GM12878 (cell line): ENCODE measurements at regions not wholly inside any gene's neighbourhood (a gene's known extent, or its start where the extent isn't known, plus 50 kb on each side); places are given as distances from the start of the nearest gene placed in this dataset.
A peak's percentile ranks its signal among the peaks of the same experiment; 100 is the strongest.

ENCODE experiments used
- ATAC-seq: fragments of 200-7000 bp; cut with Tn5 transposase; 3 replicates; pipeline ENCODE4 v1.9.1; 2020; ENCODE audit warnings: mild to moderate bottlenecking, moderate library complexity
- BruUV-seq: library from RNA; stranded (reverse); fragments of 400-500 nt; replicated peaks from 2 replicates; lab custom pipeline; 2021; lab: Mats Ljungman, UMichigan
- CTCF ChIA-PET: fragments of 300-600 bp; sonication (Branson Sonifier 250); formaldehyde crosslinking; extraction: SDS; loops from one replicate; lab custom pipeline; 2021; ENCODE audit warnings: inconsistent platforms; lab: Yijun Ruan, JAX
- POLR2A ChIA-PET: fragments of 350-600 bp; formaldehyde crosslinking; extraction: SDS; loops from one replicate; lab custom pipeline; 2021; ENCODE audit warnings: inconsistent platforms; lab: Charles Lee
- RAD21 ChIA-PET: fragments of 300-600 bp; sonication (Branson Sonifier 250); formaldehyde crosslinking; loops from one replicate; lab custom pipeline; 2023; ENCODE audit warnings: antibody characterized with exemption; ENCODE audit not compliant: unreplicated experiment; lab: Charles Lee
- SMC1A ChIA-PET: fragments of 300-600 bp; sonication (Branson Sonifier 250); formaldehyde crosslinking; loops from one replicate; lab custom pipeline; 2023; ENCODE audit not compliant: unreplicated experiment, uncharacterized antibody; lab: Charles Lee
- DNase-seq: peaks from one replicate; pipeline ENCODE4 v3.0.0-alpha.2; 2011; ENCODE audit warnings: low read depth, low spot score
- FAIRE-seq: peaks from 3 replicates; lab custom pipeline; 2011; peaks lifted over from hg19 to GRCh38; lab: Jason Lieb, UNC
- H2AFZ ChIP-seq: 2 replicates; pipeline ENCODE4 v1.6.0; 2011; ENCODE audit warnings: low read depth, low read length, control low read depth; ENCODE audit not compliant: control insufficient read depth
- H3K27ac ChIP-seq: 2 replicates; pipeline ENCODE4 v1.5.1; 2011; ENCODE audit warnings: control low read depth; ENCODE audit not compliant: control insufficient read depth, insufficient read depth
- H3K27me3 ChIP-seq, 2 experiments: replicated peaks in 1 of 2; 2 replicates each; pipeline versions ENCODE4 v1.6.0 to v1.6.1; 2011; ENCODE audit warnings: low read length in 1 of 2; ENCODE audit not compliant: control insufficient read depth in 2 of 2, insufficient read depth in 2 of 2
- H3K36me3 ChIP-seq, 2 experiments: 2 replicates each; pipeline ENCODE4 v1.5.1; 2011; ENCODE audit warnings: low read length in 1 of 2; ENCODE audit not compliant: control insufficient read depth in 2 of 2, insufficient read depth in 2 of 2
- H3K4me1 ChIP-seq: 2 replicates; pipeline ENCODE4 v1.6.1; 2011; ENCODE audit warnings: mild to moderate bottlenecking, low read length, moderate library complexity, mixed read lengths; ENCODE audit not compliant: control insufficient read depth, insufficient read depth
- H3K4me2 ChIP-seq: 2 replicates; pipeline ENCODE4 v1.6.0; 2011; ENCODE audit warnings: control low read depth; ENCODE audit not compliant: control insufficient read depth, insufficient read depth
- H3K4me3 ChIP-seq: fragments of 200-600 bp; sonication (generic); 2 replicates; pipeline ENCODE4 v1.5.1; 2016
- H3K79me2 ChIP-seq: 2 replicates; pipeline ENCODE4 v1.6.0; 2011; ENCODE audit warnings: low read length; ENCODE audit not compliant: control insufficient read depth, insufficient read depth
- H3K9ac ChIP-seq: 2 replicates; pipeline ENCODE4 v1.8.0; 2011; ENCODE audit warnings: low read length, control low read depth, mixed read lengths; ENCODE audit not compliant: control insufficient read depth, insufficient read depth
- H3K9me3 ChIP-seq: replicated peaks from 3 replicates; pipeline ENCODE4 v1.5.1; 2011; ENCODE audit warnings: mild to moderate bottlenecking, low read length; ENCODE audit not compliant: control insufficient read depth, insufficient read depth
- H4K20me1 ChIP-seq: 2 replicates; pipeline ENCODE4 v1.6.0; 2011; ENCODE audit not compliant: control insufficient read depth, insufficient read depth
- CREB1 ChIP-seq: IDR thresholded peaks from 2 replicates; pipeline ENCODE4 v1.6.1; 2012; ENCODE audit warnings: low read depth, mild to moderate bottlenecking, inconsistent platforms
- CREM ChIP-seq: IDR thresholded peaks from 2 replicates; pipeline ENCODE4 v1.6.1; 2014; ENCODE audit warnings: antibody characterized with exemption, low read depth
- DPF2 ChIP-seq: fragments of 450-650 bp; IDR thresholded peaks from 2 replicates; pipeline ENCODE4 v1.6.1; 2017; ENCODE audit warnings: mild to moderate bottlenecking
- FOS ChIP-seq: IDR thresholded peaks from 3 replicates; pipeline ENCODE4 v1.6.1; 2011; ENCODE audit warnings: borderline replicate concordance; ENCODE audit not compliant: insufficient read length; ENCODE audit errors: extremely low read depth
- GATAD2B ChIP-seq: fragments of 450-650 bp; conservative IDR thresholded peaks from 2 replicates; pipeline ENCODE4 v1.6.1; 2017; ENCODE audit warnings: low read depth, mild to moderate bottlenecking, moderate library complexity
- HDGF ChIP-seq: fragments of 450-650 bp; IDR thresholded peaks from 2 replicates; pipeline ENCODE4 v1.6.1; 2016; ENCODE audit warnings: antibody characterized with exemption
- RUNX3 ChIP-seq: IDR thresholded peaks from 2 replicates; pipeline ENCODE4 v1.6.1; 2012; ENCODE audit warnings: low read length, inconsistent platforms
- SMAD1 ChIP-seq: fragments of 450-650 bp; IDR thresholded peaks from 2 replicates; pipeline ENCODE4 v1.6.1; 2018; ENCODE audit warnings: mild to moderate bottlenecking, low read depth; ENCODE audit not compliant: partially characterized antibody
- STAT1 ChIP-seq: fragments of 450-650 bp; conservative IDR thresholded peaks from 2 replicates; pipeline ENCODE4 v1.6.1; 2014; ENCODE audit warnings: antibody characterized with exemption, mild to moderate bottlenecking
- SUZ12 ChIP-seq: fragments of 200-600 bp; sonication (generic); IDR thresholded peaks from one replicate; pipeline ENCODE4 v1.6.1; 2018; ENCODE audit warnings: antibody characterized with exemption, mild to moderate bottlenecking; ENCODE audit not compliant: unreplicated experiment
- TARDBP ChIP-seq: IDR thresholded peaks from 2 replicates; pipeline ENCODE4 v1.6.1; 2016; ENCODE audit warnings: borderline replicate concordance
- WGBS: methylation state at CpG from one replicate; pipeline ENCODE4 v1.1.6; 2016; ENCODE audit warnings: low lambda C conversion rate; ENCODE audit not compliant: insufficient replicate concordance, insufficient coverage; ENCODE audit errors: missing lambda C conversion rate; 5-methylcytosine and 5-hydroxymethylcytosine counted together
- in situ Hi-C: fragments of 300-500 bp; cut with MboI; formaldehyde crosslinking; loops from 9 replicates; pipeline ENCODE4 v1.14.3; 2018; ENCODE audit warnings: mixed read lengths
- intact Hi-C: fragments of 100-400 bp; cut with micrococcal nuclease; formaldehyde crosslinking; loops from one replicate; pipeline ENCODE4 v1.14.2; 2022; ENCODE audit not compliant: unreplicated experiment
- TF ChIP-seq, protein P1 (sequence below): IDR thresholded peaks from 2 replicates; pipeline ENCODE4 v1.6.1; 2012; ENCODE audit warnings: low read length, inconsistent platforms
- TF ChIP-seq, protein P2 (sequence below): IDR thresholded peaks from 2 replicates; pipeline ENCODE4 v1.6.1; 2012; ENCODE audit warnings: low read depth, low read length, improper control_type of control experiment
- TF ChIP-seq, protein P3 (sequence below): fragments of 450-650 bp; IDR thresholded peaks from 2 replicates; pipeline ENCODE4 v1.6.1; 2017; ENCODE audit warnings: mild to moderate bottlenecking
- TF ChIP-seq, protein P4 (sequence below): fragments of 450-650 bp; IDR thresholded peaks from 2 replicates; pipeline ENCODE4 v1.6.1; 2016; ENCODE audit warnings: mild to moderate bottlenecking
- TF ChIP-seq, protein P5 (sequence below): fragments of 450-650 bp; formaldehyde crosslinking; IDR thresholded peaks from 2 replicates; pipeline ENCODE4 v1.5.0; 2022; ENCODE audit warnings: mild to moderate bottlenecking, missing genetic modification characterization

DNA sequence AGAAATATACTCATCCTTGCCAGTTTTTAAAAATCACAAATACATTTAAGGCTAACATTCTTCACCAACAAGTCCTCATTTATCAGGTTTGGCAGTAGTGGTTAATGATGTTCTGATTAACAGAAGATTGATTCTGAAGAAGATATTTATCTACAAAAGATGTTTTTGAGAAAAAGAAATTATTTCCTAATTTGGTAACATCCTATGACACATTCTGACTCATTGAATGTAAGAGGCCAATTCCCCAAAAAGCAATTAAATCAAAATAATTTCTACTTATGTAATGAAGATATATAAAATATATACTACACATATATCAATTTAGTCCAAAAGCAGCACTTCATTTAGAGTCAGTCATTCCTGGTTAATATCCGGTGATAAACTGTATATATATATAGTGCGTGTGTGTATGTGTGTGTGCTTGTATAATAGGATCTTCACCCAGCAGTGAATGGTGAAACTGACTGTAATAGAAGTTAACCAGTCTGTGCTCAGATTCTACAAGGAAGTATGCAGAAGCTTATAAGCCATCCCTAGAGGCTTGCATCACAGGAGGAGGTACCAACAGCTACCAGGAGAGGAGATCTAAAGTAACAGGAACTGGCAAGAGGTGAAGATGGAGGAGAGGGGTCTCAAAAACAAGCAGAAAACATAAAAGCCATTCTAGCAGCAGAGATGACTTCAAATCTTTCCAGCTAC is 82.9 kb upstream of the MARCKS start:
- intact Hi-C loops (no loop called here), in situ Hi-C loops (no loop called here)
- H4K20me1 ChIP-seq = no peaks in the 10 kb centered on the region
- H3K9me3 ChIP-seq = no peaks in the 10 kb centered on the region
- no TSS peak for BruUV-seq
- ChIA-PET CTCF (interaction anchor here (0.9 to 1.6 kb wide), 2 partner anchors 11 to 467 kb away, joined by 3 read pairs; no protein-coding TSS in a partner anchor), POLR2A (interaction anchor here (1.0 kb wide), 1 partner anchor 22 kb away, joined by 3 read pairs; no protein-coding TSS in a partner anchor), SMC1A (interaction anchor here (0.6 to 1.2 kb wide), 3 partner anchors 9 to 131 kb away, joined by 3 read pairs; no protein-coding TSS in a partner anchor), RAD21 (interaction anchor here (0.8 to 1.6 kb wide), 2 partner anchors 8 to 18 kb away, joined by 3 to 4 read pairs; no protein-coding TSS in a partner anchor)
- no peaks in the 10 kb centered on the region for H3K36me3 ChIP-seq
- WGBS = 98% methylated on average over 2 of the region's 2 CpGs
- FAIRE-seq = no peak
- H3K79me2 ChIP-seq = no peaks in the 10 kb centered on the region
- H2AFZ ChIP-seq = no peak overlapping the region
- H3K9ac ChIP-seq = no peak overlapping the region
- DNase-seq = no peak
- H3K4me3 ChIP-seq = no peak overlapping the region
- H3K4me1 ChIP-seq = no peaks in the 10 kb centered on the region
- no peaks in the 10 kb centered on the region for H3K27me3 ChIP-seq
- no peak overlapping the region for H3K4me2 ChIP-seq
- peak; percentile 46 for ATAC-seq
- no peak overlapping the region for H3K27ac ChIP-seq
- no peak for TF ChIP-seq SUZ12
- TF ChIP-seq, protein P1, sequence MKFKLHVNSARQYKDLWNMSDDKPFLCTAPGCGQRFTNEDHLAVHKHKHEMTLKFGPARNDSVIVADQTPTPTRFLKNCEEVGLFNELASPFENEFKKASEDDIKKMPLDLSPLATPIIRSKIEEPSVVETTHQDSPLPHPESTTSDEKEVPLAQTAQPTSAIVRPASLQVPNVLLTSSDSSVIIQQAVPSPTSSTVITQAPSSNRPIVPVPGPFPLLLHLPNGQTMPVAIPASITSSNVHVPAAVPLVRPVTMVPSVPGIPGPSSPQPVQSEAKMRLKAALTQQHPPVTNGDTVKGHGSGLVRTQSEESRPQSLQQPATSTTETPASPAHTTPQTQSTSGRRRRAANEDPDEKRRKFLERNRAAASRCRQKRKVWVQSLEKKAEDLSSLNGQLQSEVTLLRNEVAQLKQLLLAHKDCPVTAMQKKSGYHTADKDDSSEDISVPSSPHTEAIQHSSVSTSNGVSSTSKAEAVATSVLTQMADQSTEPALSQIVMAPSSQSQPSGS = no peak
- TF ChIP-seq GATAD2B = no peak
- TF ChIP-seq SMAD1 = no peak
- no peak for TF ChIP-seq CREM
- TF ChIP-seq, protein P2, sequence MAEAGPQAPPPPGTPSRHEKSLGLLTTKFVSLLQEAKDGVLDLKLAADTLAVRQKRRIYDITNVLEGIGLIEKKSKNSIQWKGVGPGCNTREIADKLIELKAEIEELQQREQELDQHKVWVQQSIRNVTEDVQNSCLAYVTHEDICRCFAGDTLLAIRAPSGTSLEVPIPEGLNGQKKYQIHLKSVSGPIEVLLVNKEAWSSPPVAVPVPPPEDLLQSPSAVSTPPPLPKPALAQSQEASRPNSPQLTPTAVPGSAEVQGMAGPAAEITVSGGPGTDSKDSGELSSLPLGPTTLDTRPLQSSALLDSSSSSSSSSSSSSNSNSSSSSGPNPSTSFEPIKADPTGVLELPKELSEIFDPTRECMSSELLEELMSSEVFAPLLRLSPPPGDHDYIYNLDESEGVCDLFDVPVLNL = no peak
- TF ChIP-seq, protein P3, sequence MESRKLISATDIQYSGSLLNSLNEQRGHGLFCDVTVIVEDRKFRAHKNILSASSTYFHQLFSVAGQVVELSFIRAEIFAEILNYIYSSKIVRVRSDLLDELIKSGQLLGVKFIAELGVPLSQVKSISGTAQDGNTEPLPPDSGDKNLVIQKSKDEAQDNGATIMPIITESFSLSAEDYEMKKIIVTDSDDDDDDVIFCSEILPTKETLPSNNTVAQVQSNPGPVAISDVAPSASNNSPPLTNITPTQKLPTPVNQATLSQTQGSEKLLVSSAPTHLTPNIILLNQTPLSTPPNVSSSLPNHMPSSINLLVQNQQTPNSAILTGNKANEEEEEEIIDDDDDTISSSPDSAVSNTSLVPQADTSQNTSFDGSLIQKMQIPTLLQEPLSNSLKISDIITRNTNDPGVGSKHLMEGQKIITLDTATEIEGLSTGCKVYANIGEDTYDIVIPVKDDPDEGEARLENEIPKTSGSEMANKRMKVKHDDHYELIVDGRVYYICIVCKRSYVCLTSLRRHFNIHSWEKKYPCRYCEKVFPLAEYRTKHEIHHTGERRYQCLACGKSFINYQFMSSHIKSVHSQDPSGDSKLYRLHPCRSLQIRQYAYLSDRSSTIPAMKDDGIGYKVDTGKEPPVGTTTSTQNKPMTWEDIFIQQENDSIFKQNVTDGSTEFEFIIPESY = no peak
- no peak for TF ChIP-seq RUNX3
- no peak for TF ChIP-seq FOS
- TF ChIP-seq, protein P4, sequence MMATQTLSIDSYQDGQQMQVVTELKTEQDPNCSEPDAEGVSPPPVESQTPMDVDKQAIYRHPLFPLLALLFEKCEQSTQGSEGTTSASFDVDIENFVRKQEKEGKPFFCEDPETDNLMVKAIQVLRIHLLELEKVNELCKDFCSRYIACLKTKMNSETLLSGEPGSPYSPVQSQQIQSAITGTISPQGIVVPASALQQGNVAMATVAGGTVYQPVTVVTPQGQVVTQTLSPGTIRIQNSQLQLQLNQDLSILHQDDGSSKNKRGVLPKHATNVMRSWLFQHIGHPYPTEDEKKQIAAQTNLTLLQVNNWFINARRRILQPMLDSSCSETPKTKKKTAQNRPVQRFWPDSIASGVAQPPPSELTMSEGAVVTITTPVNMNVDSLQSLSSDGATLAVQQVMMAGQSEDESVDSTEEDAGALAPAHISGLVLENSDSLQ = no peak
- no peak for TF ChIP-seq STAT1
- TF ChIP-seq TARDBP = no peak
- TF ChIP-seq, protein P5, sequence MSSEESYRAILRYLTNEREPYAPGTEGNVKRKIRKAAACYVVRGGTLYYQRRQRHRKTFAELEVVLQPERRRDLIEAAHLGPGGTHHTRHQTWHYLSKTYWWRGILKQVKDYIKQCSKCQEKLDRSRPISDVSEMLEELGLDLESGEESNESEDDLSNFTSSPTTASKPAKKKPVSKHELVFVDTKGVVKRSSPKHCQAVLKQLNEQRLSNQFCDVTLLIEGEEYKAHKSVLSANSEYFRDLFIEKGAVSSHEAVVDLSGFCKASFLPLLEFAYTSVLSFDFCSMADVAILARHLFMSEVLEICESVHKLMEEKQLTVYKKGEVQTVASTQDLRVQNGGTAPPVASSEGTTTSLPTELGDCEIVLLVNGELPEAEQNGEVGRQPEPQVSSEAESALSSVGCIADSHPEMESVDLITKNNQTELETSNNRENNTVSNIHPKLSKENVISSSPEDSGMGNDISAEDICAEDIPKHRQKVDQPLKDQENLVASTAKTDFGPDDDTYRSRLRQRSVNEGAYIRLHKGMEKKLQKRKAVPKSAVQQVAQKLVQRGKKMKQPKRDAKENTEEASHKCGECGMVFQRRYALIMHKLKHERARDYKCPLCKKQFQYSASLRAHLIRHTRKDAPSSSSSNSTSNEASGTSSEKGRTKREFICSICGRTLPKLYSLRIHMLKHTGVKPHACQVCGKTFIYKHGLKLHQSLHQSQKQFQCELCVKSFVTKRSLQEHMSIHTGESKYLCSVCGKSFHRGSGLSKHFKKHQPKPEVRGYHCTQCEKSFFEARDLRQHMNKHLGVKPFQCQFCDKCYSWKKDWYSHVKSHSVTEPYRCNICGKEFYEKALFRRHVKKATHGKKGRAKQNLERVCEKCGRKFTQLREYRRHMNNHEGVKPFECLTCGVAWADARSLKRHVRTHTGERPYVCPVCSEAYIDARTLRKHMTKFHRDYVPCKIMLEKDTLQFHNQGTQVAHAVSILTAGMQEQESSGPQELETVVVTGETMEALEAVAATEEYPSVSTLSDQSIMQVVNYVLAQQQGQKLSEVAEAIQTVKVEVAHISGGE = no peak
- TF ChIP-seq DPF2 = no peak
- TF ChIP-seq HDGF = no peak
- TF ChIP-seq CREB1 = no peak
